Left lung (tissue), 4 donors: ENCODE measurements at regions not wholly inside any gene's neighbourhood (a gene's known extent, or its start where the extent isn't known, plus 50 kb on each side); places are given as distances from the start of the nearest gene placed in this dataset.
A peak's percentile ranks its signal among the peaks of the same experiment; 100 is the strongest.

Experiments used
- ATAC-seq: fragments of 200-7000 bp; cut with Tn5 transposase; one replicate; pipeline ENCODE4 v1.9.1; 2020; ENCODE audit warnings: moderate library complexity
- DNase-seq, 4 donors: peaks; one replicate each; pipeline ENCODE4 v3.0.0-alpha.2; 2013 to 2020
- H3K27ac ChIP-seq, 2 donors: fragments of 200-600 bp; sonication (generic) in 1 of 2; one replicate each; pipeline versions ENCODE4 v1.5.0 to v1.8.0; 2020 to 2021
- H3K27me3 ChIP-seq, 2 donors: fragments of 200-600 bp; sonication (generic) in 1 of 2; one replicate each; pipeline versions ENCODE4 v1.5.0 to v1.8.0; 2020 to 2021
- H3K36me3 ChIP-seq, 2 donors: fragments of 200-600 bp; sonication (generic) in 1 of 2; one replicate each; pipeline versions ENCODE4 v1.5.0 to v1.8.0; 2020 to 2021
- H3K4me1 ChIP-seq, 2 donors: fragments of 200-600 bp; one replicate each; pipeline ENCODE4 v1.8.0; 2021
- H3K4me3 ChIP-seq, 2 donors: fragments of 200-600 bp; sonication (generic) in 1 of 2; one replicate each; pipeline versions ENCODE4 v1.5.0 to v1.8.0; 2020 to 2021; ENCODE audit warnings: mild to moderate bottlenecking in 1 of 2
- H3K9me3 ChIP-seq, 2 donors: fragments of 200-600 bp; sonication (generic) in 1 of 2; one replicate each; pipeline versions ENCODE4 v1.5.0 to v1.8.0; 2020 to 2021
- CTCF ChIP-seq, 2 donors: fragments of 200-600 bp; sonication (generic) in 1 of 2; IDR thresholded peaks; one replicate each; pipeline versions ENCODE4 v1.5.0 to v1.8.0; 2021; ENCODE audit warnings: antibody characterized with exemption in 2 of 2
- intact Hi-C, 2 donors: fragments of 100-400 bp; cut with DNase I; formaldehyde crosslinking; loops; one replicate each; pipeline versions ENCODE4 v1.11.2 to v1.14.2; 2022
- donor health status: DM: no; HTN: yes; CAD: no.
- donor health status: DM: no; HTN: no; CAD: no.

- H3K36me3 ChIP-seq: no peaks in the 10 kb centered on the region
- intact Hi-C loops: no loop called here
- H3K4me1 ChIP-seq: no peaks in the 10 kb centered on the region
- ATAC-seq (no peak), DNase-seq (no peak)
- TF ChIP-seq CTCF (IDR thresholded peaks at IDR 0.05): no peak
- peaks cover 0 to 33% of the 10 kb centered on the region in 2 donors for H3K27me3 ChIP-seq
- H3K9me3 ChIP-seq: peaks cover 0 to 3% of the 10 kb centered on the region in 2 donors
- H3K4me3 ChIP-seq: no peak overlapping the region
- H3K27ac ChIP-seq: no peak overlapping the region
Observed at GRCh38 chr2:240326246-240326645, 109.2 kb upstream of the GPC1 start.

DNA sequence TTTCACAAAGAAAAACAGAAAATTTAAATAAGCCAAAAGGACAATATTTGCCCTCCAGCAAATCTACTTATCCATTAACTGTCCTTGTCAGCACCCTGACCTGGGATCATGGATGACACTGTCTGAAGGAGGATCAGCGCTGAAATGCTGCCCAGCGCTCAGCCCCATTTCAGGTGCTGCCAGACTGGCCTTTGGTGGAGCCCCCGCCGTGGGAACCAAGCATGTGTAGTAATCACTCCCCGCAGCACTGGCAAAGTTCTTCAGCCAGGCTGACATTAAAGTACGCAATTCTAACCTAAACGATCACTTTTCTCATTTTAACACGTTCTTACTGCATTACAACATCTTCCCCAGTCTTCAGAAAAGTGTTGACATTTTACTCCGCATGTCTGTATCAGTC lies 108.6 kb upstream of the GPC1 start:
- no peak for TF ChIP-seq CTCF (IDR thresholded peaks at IDR 0.05)
- ATAC-seq: no peak
- H3K27me3 ChIP-seq: peaks cover 0 to 33% of the 10 kb centered on the region in 2 donors
- DNase-seq: no peak
- no peak overlapping the region for H3K4me3 ChIP-seq
- intact Hi-C loops: no loop called here
- H3K9me3 ChIP-seq: peaks cover 0 to 10% of the 10 kb centered on the region in 2 donors
- H3K27ac ChIP-seq: no peak overlapping the region
- no peaks in the 10 kb centered on the region for H3K36me3 ChIP-seq
- H3K4me1 ChIP-seq: no peaks in the 10 kb centered on the region

- Histone ChIP-seq H3K9me3 (peaks cover 0 to 10% of the 10 kb centered on the region in 2 donors), H3K36me3 (no peaks in the 10 kb centered on the region), H3K4me1 (no peaks in the 10 kb centered on the region), H3K27ac (no peak overlapping the region), H3K27me3 (peaks cover 0 to 31% of the 10 kb centered on the region in 2 donors), H3K4me3 (no peak overlapping the region)
- intact Hi-C loops: no loop called here
- no peak for TF ChIP-seq CTCF (IDR thresholded peaks at IDR 0.05)
- ATAC-seq (no peak), DNase-seq (no peak)
Observed at GRCh38 chr2:240327566-240327965, 107.9 kb upstream of the GPC1 start.

GRCh38 chr2:240328526-240328925 lies 106.9 kb upstream of the GPC1 start:
- no peak overlapping the region for H3K27ac ChIP-seq
- H3K4me1 ChIP-seq: no peaks in the 10 kb centered on the region
- ATAC-seq (no peak), DNase-seq (no peak)
- H3K27me3 ChIP-seq: peaks cover 0 to 25% of the 10 kb centered on the region in 2 donors
- no peaks in the 10 kb centered on the region for H3K36me3 ChIP-seq
- intact Hi-C loops: no loop called here
- H3K9me3 ChIP-seq: peaks cover 0 to 10% of the 10 kb centered on the region in 2 donors
- no peak for TF ChIP-seq CTCF (IDR thresholded peaks at IDR 0.05)
- H3K4me3 ChIP-seq: no peak overlapping the region

GRCh38 chr2:240329116-240329665 lies 106.3 kb upstream of the GPC1 start:
- DNase-seq (peak in 1 of 4 donors; percentile 43), ATAC-seq (no peak)
- Histone ChIP-seq H3K9me3 (peaks cover 0 to 10% of the 10 kb centered on the region in 2 donors), H3K27ac (no peak overlapping the region), H3K27me3 (peaks cover 0 to 18% of the 10 kb centered on the region in 2 donors), H3K4me1 (no peaks in the 10 kb centered on the region), H3K4me3 (no peak overlapping the region), H3K36me3 (no peaks in the 10 kb centered on the region)
- TF ChIP-seq CTCF (IDR thresholded peaks at IDR 0.05): no peak
- intact Hi-C loops: no loop called here
